GM13977 (cell line): ENCODE measurements at regions not wholly inside any gene's neighbourhood (a gene's known extent, or its start where the extent isn't known, plus 50 kb on each side); places are given as distances from the start of the nearest gene placed in this dataset.

Experiments used
- DNase-seq: peaks from one replicate; pipeline ENCODE4 v3.0.0; 2012; ENCODE audit warnings: low spot score
- in situ Hi-C: fragments of 300-500 bp; cut with MboI; formaldehyde crosslinking; loops from one replicate; pipeline ENCODE4 v1.12.0; 2022; ENCODE audit warnings: low sequenced_read_pairs, low pct_unique_long_range_greater_than_20kb, mixed read lengths, inconsistent platforms; ENCODE audit not compliant: unreplicated experiment
- TF ChIP-seq, protein P1 (sequence below): IDR thresholded peaks from 2 replicates; pipeline ENCODE4 v1.5.1; 2012; ENCODE audit warnings: mild to moderate bottlenecking, control low read depth; ENCODE audit not compliant: insufficient read depth; ENCODE audit errors: extremely low read depth, missing control alignments

DNA sequence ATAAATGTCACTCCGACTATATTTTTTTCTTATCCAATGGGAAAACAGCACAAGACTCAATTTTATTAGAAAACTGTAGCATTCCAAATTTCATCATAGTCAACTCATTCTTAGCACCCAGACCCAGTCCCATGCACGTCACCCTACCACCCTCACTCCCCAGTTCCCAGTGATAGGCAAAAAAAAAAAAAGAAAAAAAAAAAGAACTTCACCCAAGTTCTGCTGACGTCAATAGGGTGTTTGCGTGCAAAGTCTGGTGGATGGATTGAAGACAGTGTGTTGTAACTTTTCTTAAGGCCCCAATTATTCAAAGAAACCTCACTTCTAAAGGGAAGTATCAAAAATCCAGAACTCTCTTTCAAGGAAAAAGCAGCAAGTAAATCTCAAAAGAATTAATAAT, 213.9 kb upstream of the PRDM1 start:
- TF ChIP-seq, protein P1, sequence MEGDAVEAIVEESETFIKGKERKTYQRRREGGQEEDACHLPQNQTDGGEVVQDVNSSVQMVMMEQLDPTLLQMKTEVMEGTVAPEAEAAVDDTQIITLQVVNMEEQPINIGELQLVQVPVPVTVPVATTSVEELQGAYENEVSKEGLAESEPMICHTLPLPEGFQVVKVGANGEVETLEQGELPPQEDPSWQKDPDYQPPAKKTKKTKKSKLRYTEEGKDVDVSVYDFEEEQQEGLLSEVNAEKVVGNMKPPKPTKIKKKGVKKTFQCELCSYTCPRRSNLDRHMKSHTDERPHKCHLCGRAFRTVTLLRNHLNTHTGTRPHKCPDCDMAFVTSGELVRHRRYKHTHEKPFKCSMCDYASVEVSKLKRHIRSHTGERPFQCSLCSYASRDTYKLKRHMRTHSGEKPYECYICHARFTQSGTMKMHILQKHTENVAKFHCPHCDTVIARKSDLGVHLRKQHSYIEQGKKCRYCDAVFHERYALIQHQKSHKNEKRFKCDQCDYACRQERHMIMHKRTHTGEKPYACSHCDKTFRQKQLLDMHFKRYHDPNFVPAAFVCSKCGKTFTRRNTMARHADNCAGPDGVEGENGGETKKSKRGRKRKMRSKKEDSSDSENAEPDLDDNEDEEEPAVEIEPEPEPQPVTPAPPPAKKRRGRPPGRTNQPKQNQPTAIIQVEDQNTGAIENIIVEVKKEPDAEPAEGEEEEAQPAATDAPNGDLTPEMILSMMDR, result no peak
- DNase-seq, result no peak
- in situ Hi-C loops, result no loop called here

DNA sequence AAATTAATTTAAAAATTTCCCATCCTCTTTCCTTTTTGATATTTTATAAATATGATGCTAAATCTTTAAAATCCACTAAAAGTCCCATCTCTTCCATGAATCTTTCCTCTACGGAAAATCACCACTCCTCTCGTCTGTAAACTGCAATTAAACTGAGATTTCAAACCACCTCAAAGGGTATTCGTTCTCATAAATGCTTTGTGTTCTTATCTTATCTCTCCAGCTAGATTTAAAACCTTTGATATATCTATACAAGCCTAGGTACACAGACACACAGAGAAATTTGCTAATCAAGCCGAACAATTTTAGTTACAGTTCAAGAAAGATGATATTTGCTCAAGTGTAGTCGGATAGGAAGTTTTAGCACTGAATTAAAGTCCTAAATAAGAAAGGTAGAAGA, 214.6 kb upstream of the PRDM1 start:
- in situ Hi-C loops, result no loop called here
- TF ChIP-seq, protein P1, result no peak
- DNase-seq, result no peak

- in situ Hi-C loops, result no loop called here
- TF ChIP-seq, protein P1, result no peak
- no peak for DNase-seq
Observed at GRCh38 chr6:105869835-105870440, 216.2 kb upstream of the PRDM1 start.

DNA sequence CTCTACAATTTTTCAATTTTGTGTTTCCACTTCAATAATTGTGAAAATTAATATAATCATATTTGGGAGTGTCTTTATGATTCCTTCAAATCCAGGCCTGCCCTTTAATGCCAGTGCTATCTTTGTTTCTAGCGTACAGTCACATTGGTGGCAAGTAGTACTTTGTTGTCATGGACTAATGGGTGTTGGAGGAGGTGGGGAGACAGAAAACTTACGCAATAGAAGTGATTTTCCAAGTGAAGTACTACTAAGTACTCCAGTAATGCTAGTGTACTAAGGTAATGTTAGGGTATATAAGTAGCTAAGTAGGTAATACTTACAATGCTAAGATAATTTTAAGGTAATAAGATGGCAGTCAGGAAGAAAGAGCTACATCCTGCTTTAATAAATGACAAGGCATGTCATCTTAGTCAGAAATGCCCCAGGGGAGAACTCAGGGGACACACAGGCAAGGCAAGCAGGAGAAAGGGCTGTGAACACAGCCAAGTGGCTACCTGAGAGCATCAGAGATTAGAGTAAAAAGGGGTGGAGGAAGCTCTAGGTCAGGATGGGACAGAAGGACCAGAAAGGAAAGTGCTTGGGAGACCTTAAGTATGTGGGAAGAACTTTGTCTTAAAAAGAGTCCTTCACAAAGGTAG, 217.2 kb upstream of the PRDM1 start:
- TF ChIP-seq, protein P1, result no peak
- DNase-seq, result no peak
- in situ Hi-C loops, result no loop called here

DNA sequence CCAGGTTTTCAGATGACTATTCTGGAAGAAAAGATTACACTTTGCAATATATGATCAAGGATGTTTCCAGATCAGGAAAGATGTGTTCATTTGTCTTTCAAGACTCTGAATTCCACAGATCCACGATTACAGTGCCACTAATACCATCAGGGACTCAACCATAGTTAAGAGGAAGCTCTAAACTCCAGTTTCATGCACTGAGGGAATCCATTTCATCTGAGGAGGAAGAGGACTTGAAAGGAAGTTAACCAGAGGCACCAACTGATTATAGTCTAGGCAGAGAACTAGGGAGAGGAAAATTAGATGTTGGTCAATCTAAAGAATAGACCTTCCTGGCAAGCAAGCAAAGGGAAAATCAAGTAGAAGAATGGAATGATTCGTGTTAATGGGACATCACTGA, 218.3 kb upstream of the PRDM1 start:
- in situ Hi-C loops, result no loop called here
- TF ChIP-seq, protein P1, result no peak
- DNase-seq, result no peak

DNA sequence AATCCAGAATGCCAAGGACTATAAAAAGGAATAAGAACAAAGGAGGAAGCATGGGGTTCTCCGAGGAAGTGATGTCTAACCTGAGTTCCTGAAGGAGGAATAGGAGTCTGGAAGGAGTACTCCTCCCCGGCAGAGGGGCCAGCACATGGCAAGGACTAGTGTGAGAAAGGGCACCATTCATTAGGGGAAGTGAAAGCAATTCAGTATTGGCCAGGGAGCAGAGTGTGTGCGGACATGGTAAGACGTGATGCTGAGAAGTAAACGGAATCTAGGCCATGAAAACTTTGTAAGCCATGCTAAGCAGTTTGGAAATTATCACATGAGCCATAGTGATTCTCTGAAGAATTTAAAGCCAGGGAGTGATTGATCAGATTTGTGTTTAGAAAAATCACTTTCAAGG, 218.9 kb upstream of the PRDM1 start:
- in situ Hi-C loops, result no loop called here
- no peak for DNase-seq
- TF ChIP-seq, protein P1, result no peak
